MCF 10A (cell line): ENCODE measurements at regions not wholly inside any gene's neighbourhood (a gene's known extent, or its start where the extent isn't known, plus 50 kb on each side); places are given as distances from the start of the nearest gene placed in this dataset.
A peak's percentile ranks its signal among the peaks of the same experiment; 100 is the strongest.

Experiments used
- BruUV-seq: library from RNA; stranded (reverse); fragments of 400-500 nt; replicated peaks from 2 replicates; lab custom pipeline; 2021; lab: Mats Ljungman, UMichigan
- CTCF ChIA-PET: fragments of 300-600 bp; sonication (Branson Sonifier 250); formaldehyde crosslinking; extraction: SDS; loops from one replicate; lab custom pipeline; 2021; ENCODE audit warnings: antibody characterized with exemption, inconsistent platforms; lab: Yijun Ruan, JAX
- POLR2A ChIA-PET: fragments of 300-600, 350-650 bp; sonication (Branson Sonifier 250); formaldehyde crosslinking; extraction: SDS; loops from one replicate; lab custom pipeline; 2020; ENCODE audit warnings: antibody characterized with exemption, inconsistent platforms; lab: Yijun Ruan, JAX
- DNase-seq: peaks from one replicate; pipeline ENCODE4 v3.0.0-alpha.2; 2018; ENCODE audit not compliant: unreplicated experiment
- H3K27ac Mint-ChIP-seq: one replicate; pipeline ENCODE4 v1.8.0; 2022; ENCODE audit warnings: mild to moderate bottlenecking, low read depth, mixed read lengths; ENCODE audit not compliant: unreplicated experiment
- H3K27me3 Mint-ChIP-seq: one replicate; pipeline ENCODE4 v1.8.0; 2022; ENCODE audit warnings: mixed read lengths; ENCODE audit not compliant: insufficient read depth, unreplicated experiment
- H3K36me3 Mint-ChIP-seq: one replicate; pipeline ENCODE4 v1.8.0; 2022; ENCODE audit warnings: mild to moderate bottlenecking, moderate library complexity, mixed read lengths; ENCODE audit not compliant: insufficient read depth, unreplicated experiment
- H3K4me1 Mint-ChIP-seq: one replicate; pipeline ENCODE4 v1.8.0; 2022; ENCODE audit warnings: mixed read lengths; ENCODE audit not compliant: insufficient read depth, unreplicated experiment
- H3K4me3 Mint-ChIP-seq: one replicate; pipeline ENCODE4 v1.8.0; 2022; ENCODE audit warnings: mild to moderate bottlenecking, moderate library complexity, mixed read lengths; ENCODE audit not compliant: unreplicated experiment
- H3K9me3 Mint-ChIP-seq: one replicate; pipeline ENCODE4 v1.8.0; 2022; ENCODE audit warnings: mixed read lengths; ENCODE audit not compliant: unreplicated experiment
- intact Hi-C: fragments of 100-400 bp; cut with micrococcal nuclease; formaldehyde crosslinking; loops from 2 replicates; pipeline ENCODE4 v1.14.1; 2022
- TF ChIP-seq, protein P1 (sequence below): fragments of 200-600 bp; IDR thresholded peaks from one replicate; pipeline ENCODE4 v1.8.0; 2022; ENCODE audit warnings: antibody characterized with exemption, mild to moderate bottlenecking; ENCODE audit not compliant: unreplicated experiment

DNA sequence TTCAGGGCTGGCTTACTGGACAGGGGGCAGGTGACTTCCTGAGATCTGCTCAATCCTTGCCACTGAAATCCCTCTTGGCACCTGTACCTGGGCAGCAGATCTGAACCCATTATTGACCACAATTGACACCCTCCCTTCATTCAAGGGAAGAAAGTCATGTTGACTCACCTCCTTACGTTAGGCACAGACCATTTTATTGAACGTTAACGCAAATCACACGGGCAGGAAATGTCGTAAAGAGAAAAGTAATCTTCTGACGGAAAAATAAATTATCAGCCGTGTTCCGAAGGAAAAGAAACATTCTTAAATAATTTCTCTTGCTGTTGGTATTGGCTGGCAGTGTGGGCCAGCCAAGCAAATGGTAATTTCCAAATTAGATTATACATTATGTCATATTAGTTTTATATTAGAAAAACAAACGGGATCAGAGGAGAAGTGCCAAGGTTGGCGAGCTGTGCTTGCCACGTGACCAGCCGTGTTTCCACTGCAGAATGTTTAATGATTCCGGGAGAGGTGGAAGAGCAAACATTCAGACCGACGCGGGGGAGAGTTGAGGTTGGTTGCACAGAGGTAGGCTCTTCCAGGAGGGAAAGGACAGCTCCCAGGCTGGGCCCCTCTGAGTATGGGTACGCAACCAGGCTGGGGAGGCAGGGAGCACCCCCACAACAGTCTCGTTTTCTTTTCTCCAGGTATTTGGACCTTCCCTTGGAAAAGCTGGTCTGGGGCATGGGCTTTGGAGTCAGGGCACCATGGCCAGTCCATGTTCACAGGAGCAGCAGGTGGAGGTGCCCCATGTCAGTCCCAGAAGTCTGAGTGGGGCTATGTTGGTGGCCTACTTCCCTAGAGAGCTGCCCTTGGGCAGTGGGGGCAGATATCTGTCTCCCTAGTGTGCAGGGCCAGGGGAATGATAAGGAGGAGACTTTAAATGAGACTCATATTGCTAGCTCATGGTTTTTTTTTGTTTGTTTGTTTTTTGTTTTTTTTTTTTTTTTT lies 121.1 kb downstream of the FOXD2 start:
- POLR2A ChIA-PET, result no interaction called here
- BruUV-seq, result no TSS peak
- Mint-ChIP-seq H3K27ac (no peak overlapping the region), H3K9me3 (no peaks in the 10 kb centered on the region), H3K4me1 (peaks cover 21% of the 10 kb centered on the region), H3K4me3 (no peak overlapping the region), H3K27me3 (no peaks in the 10 kb centered on the region), H3K36me3 (no peaks in the 10 kb centered on the region)
- no peak for DNase-seq
- TF ChIP-seq, protein P1, sequence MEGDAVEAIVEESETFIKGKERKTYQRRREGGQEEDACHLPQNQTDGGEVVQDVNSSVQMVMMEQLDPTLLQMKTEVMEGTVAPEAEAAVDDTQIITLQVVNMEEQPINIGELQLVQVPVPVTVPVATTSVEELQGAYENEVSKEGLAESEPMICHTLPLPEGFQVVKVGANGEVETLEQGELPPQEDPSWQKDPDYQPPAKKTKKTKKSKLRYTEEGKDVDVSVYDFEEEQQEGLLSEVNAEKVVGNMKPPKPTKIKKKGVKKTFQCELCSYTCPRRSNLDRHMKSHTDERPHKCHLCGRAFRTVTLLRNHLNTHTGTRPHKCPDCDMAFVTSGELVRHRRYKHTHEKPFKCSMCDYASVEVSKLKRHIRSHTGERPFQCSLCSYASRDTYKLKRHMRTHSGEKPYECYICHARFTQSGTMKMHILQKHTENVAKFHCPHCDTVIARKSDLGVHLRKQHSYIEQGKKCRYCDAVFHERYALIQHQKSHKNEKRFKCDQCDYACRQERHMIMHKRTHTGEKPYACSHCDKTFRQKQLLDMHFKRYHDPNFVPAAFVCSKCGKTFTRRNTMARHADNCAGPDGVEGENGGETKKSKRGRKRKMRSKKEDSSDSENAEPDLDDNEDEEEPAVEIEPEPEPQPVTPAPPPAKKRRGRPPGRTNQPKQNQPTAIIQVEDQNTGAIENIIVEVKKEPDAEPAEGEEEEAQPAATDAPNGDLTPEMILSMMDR, result no peak
- intact Hi-C loops, result no loop called here
- CTCF ChIA-PET, result interaction anchor here (0.6 to 3.1 kb wide), 7 partner anchors 8 to 507 kb away, joined by 3 to 29 read pairs (median 4); no protein-coding TSS in a partner anchor

DNA sequence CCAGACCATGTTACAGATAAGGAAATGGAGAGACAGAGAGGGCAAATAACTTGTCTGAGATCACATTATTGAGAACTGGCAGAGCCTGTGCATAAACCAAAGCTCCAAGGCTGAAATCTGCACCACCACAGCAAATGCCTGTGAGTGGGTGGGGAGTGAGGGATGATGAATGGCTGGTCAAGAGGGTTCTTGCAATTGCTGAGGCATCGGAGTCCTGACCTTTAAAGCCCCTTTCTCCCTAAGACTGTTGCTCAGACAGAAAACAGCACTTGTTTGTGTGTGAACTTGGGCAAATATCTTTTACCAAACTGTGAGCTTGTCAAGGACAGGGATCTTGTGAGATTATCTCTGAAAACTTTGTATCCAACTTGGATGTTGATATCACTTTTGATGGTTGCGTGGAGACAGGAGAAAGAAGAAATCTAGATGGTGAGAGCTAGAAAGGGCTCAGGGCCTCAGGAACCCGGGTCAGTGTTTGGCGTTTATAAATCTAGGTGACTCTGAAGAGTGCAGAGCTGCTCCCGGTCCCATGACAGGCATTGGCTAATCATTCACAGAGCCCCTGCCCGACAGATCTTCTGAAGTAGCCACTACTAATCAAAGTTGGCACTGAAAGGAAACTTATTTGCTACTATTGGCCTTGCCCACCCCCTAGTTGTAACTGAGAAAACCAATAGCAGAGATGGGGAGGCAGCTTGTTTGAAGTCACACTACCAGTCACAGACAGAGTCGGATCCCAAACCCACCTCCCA lies 122.3 kb downstream of the FOXD2 start:
- Mint-ChIP-seq H3K27ac (no peak overlapping the region), H3K27me3 (no peaks in the 10 kb centered on the region), H3K4me3 (no peak overlapping the region), H3K36me3 (no peaks in the 10 kb centered on the region), H3K9me3 (no peaks in the 10 kb centered on the region), H3K4me1 (peaks cover 21% of the 10 kb centered on the region)
- DNase-seq, result no peak
- TF ChIP-seq, protein P1, result no peak
- intact Hi-C loops, result no loop called here
- ChIA-PET CTCF (interaction anchor here (0.6 to 3.1 kb wide), 6 partner anchors 9 to 157 kb away, joined by 3 to 29 read pairs (median 5); partner anchors contain the start of gene FOXD2), POLR2A (interaction anchor here (0.9 kb wide), 1 partner anchor 9 kb away, joined by 3 read pairs; no protein-coding TSS in a partner anchor)
- BruUV-seq, result no TSS peak

DNA sequence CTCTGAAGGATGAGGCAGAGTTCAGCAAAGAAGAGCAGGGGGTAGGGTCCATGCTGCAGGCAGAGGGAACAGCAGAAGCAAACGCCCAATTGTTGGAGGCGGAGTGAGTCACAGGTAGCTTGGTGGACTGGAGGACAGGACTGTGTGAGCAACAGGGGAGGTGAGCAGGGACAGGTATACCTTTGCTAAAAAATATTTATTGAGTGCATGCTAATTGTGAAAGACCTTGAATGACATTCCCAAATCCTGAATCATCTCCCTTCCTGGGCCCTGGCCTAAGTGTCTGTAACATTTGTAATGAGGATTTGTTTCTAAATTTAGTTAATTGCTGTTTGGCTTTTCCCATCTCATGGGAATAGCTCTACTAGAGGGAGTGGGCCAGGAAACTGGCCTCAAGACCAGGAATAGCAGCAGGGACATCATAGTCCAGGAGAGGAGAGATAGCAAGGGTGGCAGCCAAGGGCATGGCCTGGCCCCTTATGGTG lies 123.7 kb downstream of the FOXD2 start:
- Mint-ChIP-seq H3K4me3 (no peak overlapping the region), H3K9me3 (no peaks in the 10 kb centered on the region), H3K4me1 (peaks cover 21% of the 10 kb centered on the region), H3K36me3 (no peaks in the 10 kb centered on the region), H3K27ac (no peak overlapping the region), H3K27me3 (no peaks in the 10 kb centered on the region)
- intact Hi-C loops, result no loop called here
- BruUV-seq, result no TSS peak
- ChIA-PET POLR2A (interaction anchor here (0.8 to 1.6 kb wide), 4 partner anchors 8 to 464 kb away, joined by 3 to 4 read pairs (median 4); no protein-coding TSS in a partner anchor), CTCF (interaction anchor here (0.7 to 3.1 kb wide), 6 partner anchors 9 to 124 kb away, joined by 3 to 29 read pairs (median 4); partner anchors contain the start of gene FOXD2)
- TF ChIP-seq, protein P1, result no peak
- peak; percentile 75 for DNase-seq
